T-helper 2 cell treated with Interferon-gamma antibody and Interleukin-4, amounts not matched to agents 100 ng/mL and 5 ng/mL, for 36 hours (primary cell): ENCODE measurements at regions not wholly inside any gene's neighbourhood (a gene's known extent, or its start where the extent isn't known, plus 50 kb on each side); places are given as distances from the start of the nearest gene placed in this dataset.
"Not testable (repeated sequence)": the region's sequence is repeated elsewhere in the genome, so short reads cannot be mapped to it uniquely, and the experiment has no call there.

ENCODE experiments used
- intact Hi-C: fragments of 100-400 bp; cut with micrococcal nuclease; formaldehyde crosslinking; loops from one replicate; pipeline ENCODE4 v1.15.1; 2023

DNA sequence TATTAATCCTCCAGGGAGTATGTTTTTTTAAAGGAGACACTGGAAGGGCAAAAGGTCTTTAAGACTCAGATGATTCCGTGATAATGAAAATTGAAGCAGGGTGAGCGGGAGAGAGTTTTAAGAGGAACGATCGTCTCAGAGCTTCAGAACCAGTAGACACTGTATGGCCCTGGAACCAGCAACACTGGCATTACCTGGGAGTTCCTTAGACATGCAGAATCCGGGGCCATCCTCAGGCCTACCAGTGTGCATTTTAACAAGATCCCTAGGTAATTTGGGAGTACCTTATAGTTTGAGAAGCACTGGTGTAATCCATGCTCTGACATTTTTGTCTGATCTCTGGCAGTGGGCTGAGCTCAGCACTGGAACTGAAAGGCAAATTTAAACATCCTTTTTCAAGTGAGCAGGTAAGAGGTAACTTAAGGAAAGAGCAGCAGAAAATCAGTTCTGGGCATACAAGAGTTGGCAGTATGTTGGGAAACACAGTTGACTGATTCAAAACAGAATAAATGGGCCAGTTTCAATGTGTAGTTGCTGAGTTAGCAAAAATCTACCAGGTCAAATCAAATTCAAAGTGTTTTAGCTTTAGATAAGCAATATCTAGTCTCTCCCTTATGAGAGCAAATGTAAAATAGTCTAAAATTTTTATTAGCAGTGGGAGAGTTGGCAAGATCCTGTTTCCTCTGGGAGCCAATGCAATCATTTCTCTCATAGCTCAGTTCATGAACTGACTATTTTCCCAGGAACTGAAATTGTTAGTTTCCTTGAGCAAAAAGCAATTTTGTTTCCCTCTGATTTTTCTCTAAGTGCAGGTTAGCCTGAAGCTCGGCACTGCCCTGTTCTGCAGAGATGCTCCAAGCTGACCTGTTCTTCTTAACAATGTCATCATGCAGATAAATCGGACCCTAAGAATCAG, 97.2 kb upstream of the ELMO1 start:
- intact Hi-C loops: no loop called here

DNA sequence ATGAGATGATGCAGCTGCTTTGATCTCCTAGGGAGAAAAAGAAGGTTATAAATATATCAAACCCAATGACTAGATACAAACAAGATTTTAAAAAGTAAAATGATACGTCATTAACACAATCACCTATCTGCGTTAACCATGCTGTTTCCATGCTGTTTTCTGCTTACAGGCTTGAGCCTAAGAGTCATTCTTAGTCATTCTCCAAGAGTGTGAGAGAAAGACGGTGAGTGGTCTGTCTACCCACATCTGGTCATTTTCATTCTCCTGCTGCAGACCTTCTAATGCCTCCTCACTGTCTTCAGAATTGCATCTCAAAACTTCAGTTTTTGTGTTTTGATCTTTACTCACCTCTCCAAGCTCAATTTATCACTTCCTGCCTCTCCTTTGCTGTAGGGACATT, 98.0 kb upstream of the ELMO1 start:
- intact Hi-C loops: no loop called here

DNA sequence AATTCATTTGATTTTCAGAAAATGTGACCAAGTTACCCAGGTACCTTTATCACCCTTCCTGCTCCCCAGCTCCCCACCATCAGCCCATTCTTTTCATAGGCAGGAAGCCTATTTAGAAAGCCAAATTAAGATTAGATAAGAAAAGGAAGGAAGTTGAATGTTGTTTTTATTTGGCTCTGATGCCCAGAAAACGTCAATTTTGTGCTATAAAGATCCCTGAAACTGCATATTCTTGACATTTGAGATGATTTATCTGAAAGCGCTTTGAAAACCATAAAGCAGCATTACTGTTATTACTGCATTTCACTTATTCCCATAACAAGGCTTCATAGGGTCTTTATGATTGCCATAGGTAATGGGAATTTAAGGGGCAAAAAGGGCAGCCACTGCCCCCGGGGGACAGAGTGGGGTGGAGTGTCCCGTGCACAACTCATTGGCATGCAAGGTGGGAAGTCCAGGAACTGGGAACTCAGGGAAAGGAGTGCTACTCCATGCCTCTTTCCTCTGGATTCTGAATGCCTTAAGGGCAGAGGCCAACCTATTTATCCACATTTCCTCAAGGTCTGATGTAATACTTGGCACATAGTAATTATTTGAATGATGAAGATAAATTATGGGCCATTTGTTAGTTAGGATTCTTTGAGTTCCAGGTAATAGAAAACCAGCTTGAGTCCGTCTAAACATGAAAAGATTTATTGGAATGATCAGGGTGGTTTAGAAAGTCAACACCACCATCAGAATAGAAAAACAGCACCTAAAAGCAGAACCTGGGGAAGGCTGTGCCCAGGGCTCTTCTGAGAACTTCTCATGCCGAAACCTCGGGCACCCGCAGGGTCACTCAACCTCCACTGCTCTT, 100.6 kb upstream of the ELMO1 start:
- intact Hi-C loops: no loop called here

DNA sequence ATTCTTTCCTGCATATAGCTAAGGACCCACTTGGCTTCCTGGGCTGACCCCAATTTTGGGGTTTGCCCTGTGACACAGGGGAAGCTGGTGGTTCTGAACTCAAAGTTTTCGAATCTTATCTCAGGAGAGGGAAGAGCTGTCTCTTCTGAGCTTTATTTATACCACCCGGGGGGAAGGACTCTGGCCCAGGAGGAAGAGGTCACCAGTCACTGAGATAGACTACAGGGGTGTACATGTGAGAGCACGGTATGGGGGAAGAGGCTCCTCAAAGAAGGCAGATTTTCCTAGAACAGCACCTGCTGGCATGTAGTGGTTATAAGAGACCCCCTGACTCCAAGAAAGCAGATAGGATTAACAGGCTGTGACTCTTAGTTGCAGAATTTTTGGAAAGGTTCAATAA, 101.8 kb upstream of the ELMO1 start:
- intact Hi-C loops: no loop called here

DNA sequence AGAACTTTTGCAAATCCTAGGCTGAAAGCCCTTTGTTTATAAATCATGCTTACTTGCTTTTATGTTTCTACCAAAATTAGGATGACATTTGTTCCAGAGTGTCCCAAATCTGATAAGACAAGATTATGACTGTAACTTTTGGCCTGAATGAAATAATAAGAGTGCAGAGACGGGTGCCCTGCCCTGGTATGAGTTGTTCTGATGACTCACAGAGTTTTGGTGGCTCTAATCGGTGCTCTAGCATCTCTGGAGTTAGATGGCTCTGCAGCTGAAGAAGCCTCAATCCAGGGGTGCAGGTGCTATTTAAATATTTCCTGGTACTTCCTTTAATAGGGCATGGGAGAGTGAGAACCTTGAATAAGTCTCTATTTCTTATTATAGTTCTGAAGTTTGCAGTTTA, 102.2 kb upstream of the ELMO1 start:
- intact Hi-C loops: no loop called here

DNA sequence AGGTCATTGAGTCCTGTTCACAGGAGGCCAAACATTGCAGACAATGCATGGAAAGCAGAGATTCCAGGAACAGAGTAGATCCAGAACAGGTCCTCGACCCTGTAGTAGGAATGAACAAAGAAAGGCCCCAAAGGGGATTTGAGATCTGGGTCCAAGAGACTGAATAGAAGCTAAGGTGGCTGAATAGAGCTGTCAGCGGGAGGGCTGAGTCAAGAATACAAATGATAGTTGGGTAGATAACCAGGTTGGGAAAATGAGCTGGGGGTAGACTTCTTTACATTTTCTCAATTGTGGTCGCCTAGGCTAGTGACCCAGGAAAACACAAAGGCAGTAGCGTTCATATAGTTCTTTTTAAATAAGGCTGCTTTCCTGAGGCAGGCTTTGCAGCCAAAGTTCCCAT, 103.4 kb upstream of the ELMO1 start:
- intact Hi-C loops: no loop called here

DNA sequence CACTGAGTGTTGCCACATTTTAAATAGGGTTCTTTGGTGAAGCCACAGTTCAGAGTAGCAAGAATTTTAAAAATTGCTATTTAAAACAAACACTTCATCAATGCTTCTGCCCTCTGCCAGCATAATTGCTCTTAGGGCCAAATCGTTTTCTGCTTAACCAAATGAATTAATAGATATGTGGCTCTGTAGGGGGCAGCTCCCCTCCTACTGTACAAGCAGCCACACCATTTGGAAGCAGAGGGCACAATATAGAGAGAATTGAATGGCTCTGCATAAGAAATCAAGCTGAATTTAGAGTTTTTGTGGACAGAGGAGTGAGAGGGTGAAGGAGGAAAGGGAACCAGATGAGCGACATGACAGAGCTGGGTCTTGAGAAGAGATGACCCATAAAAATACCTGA, 103.8 kb upstream of the ELMO1 start:
- intact Hi-C loops: not testable (repeated sequence)

DNA sequence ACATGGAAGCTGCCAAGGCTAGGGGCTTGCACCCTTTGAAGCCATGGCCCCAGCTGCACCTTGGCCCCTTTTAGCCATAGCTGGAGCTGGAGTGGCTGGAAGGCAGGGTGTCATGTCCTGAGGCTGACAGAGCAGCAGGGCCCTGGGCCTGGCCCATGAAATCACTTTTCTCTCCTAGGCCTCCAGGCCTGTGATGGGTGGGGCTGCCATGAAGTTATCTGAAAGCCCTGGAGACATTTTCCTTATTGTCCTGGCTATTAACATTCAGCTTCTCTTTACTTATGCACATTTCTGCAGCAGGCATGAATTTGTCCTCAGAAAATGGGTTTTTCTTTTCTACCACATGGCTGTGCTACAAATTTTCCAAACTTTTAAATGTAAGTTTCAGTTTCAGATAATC, 106.9 kb upstream of the ELMO1 start:
- intact Hi-C loops: no loop called here

DNA sequence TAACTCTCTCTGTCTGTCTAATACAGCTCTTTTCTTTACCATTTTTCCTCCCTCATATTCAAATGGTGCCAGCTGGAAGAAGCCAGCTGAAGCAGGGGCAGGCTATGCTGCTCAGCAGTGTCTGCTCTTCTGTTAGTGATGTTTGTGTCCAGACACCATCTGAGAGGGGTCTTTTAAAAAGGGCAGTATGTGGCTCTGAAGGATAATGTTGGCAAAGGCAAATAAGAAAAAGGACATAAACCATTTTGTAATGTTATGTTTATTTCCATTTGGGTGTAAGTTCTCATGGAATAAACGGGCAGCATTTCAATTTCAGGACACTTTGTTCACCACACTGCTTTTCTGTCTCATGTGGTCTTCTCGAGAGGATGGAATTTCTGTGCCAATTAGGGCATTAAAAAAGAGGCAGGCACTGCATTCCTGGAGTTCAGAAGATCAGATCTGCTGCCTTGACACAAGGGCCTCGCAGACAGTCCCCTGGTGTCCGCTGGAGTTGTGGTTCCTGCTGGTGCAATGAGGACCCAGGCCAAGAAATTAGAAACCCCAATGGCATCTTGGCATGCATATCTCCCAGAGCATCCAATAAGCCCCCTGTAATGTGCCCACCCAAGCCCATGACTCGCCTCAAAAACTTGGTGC, 109.0 kb upstream of the ELMO1 start:
- intact Hi-C loops: no loop called here

DNA sequence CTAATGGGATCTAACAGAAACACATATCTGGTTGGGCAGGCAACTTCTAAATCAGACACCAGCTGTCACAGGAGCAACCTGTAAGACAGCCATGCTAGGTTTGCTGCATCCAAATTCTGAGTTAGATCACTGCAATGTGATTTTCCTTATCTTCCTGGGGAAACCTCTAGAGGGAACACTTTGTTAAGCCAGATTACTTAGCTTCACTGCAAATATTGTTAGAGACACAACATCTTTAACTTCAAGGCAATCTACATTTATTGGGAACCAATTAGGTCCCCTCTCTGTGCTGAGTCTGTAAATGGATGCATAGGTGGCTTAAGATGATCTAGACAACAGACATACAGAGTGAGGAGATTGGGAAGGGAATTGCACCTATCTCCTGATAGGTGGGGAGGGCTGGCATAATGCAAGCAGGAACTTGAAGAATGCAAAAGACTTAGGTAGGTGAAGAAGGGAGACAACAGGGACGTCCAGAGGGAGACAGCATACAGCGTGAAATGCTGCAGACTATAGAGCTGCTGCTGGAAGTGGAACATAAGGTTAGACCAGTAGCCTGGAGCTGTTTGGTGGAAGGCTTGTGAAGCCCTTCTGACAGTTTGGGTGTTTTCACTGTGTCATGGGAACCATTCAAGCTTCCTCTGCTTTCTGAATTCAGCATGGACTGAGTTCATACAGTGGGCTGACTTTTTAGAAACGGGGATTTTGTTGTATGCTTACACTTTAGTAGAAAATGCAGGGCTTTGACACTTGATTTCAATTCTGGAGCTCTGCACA, 109.8 kb upstream of the ELMO1 start:
- intact Hi-C loops: no loop called here

DNA sequence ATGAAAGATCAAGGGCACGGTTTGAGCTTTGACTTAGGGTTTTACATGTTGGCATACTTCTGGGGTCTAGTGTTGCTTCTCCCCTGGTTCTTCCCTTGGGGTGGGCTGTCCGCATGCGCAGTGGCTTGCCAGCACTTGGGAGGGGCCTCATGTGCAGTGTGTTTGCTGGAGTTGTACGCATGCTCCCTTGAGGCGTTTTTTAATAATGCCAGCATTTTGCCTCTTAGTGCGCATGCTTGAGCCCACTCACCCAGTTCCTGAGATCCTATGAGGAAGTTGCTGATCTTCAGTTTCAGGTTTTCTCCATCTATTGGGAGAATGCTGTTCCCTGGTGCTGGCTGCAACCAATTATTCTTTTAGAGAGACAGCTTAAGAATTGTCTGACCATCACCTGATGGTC, 113.4 kb upstream of the GPR141 start:
- intact Hi-C loops: no loop called here

DNA sequence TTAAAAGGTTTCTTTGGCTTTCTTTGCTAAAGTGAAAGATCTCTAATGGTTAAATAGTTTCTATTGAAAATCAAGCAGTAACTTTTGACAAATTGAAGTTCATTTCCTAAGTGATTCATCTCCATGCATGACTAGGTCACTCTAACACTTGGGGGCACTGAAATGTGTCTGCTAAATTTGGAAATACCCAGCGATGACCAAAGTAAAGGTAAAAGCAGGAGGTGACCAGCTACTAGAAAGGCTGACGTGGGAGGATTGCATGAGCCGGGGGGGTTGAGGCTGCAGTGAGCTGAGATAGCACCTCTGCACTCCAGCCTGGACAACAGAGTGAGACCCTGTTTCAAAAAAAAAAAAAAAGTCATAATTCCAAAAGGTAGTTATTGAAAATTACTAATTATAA, 111.8 kb upstream of the GPR141 start:
- intact Hi-C loops: no loop called here

DNA sequence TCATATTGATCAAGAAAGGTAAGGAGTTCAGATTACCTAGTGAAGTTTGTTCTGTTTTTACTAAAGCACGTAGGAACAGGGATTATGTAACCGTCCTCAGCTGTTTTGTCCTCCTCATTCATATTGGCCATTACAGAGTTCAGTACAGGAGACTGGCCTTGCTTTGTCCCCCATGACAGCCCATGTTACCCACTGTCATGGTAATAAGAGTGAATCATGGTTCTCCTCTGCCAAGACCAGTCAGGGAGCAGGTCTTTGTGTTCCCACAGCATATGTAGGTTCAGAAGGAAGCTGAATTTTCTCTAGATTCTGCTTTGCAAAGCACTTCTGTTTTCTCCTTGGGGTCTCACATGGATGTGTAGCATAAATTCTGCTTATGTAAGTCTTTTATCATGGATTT, 106.2 kb upstream of the GPR141 start:
- intact Hi-C loops: no loop called here

DNA sequence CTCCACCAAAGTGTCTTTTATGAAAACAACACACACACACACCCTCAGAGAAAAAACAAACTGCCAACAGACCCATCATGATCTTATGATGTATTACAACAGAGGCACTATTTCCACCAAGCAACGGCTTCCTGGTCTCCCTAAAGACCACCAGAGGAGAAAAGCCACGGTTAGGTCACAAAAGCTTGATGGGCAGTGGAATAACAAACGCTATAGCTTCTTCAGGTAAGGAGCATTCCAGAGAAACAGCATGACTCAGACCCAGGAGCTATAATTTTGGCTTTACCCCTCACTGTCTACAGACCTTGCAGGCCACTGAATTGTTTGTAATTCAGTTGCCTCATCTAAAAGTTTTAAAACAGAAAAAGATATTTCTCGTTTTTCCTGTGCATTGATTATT, 105.7 kb upstream of the GPR141 start:
- intact Hi-C loops: no loop called here

DNA sequence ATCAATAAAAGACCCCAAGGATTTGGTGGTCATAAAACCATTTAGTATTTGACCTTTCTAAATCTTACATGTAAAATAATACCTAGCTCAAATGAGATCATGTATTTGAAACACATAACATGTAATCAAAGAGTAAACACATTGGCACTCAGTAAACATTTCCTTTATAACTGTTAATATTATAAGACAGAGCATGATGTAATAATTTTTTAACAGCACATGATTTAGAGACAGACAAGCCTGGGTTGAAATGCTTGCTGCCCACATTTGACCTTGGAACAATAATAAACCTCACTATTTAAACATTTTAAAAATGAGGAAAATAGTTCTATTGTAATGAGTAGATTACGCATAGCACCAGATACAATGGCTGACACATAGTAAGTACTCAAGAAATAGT, 105.2 kb upstream of the GPR141 start:
- intact Hi-C loops: no loop called here

DNA sequence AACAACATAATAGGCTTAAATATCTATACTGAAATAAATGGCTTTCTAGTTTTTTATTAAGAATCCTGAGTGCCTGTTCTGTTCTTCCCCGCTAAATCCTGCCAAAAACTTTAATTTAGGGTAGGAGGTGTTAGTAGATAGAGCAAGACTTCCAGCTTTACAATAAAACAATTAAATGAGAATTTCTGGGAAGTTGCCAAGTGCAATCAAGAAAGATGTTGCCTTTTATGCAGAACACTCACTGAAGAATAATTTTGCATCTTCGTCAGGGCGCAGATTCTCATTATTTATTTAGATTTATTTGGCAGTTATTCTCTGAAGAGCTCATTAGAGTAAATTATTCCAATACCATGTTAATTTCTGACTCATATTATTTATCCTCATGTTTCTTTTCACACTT, 103.2 kb upstream of the GPR141 start:
- intact Hi-C loops: no loop called here

DNA sequence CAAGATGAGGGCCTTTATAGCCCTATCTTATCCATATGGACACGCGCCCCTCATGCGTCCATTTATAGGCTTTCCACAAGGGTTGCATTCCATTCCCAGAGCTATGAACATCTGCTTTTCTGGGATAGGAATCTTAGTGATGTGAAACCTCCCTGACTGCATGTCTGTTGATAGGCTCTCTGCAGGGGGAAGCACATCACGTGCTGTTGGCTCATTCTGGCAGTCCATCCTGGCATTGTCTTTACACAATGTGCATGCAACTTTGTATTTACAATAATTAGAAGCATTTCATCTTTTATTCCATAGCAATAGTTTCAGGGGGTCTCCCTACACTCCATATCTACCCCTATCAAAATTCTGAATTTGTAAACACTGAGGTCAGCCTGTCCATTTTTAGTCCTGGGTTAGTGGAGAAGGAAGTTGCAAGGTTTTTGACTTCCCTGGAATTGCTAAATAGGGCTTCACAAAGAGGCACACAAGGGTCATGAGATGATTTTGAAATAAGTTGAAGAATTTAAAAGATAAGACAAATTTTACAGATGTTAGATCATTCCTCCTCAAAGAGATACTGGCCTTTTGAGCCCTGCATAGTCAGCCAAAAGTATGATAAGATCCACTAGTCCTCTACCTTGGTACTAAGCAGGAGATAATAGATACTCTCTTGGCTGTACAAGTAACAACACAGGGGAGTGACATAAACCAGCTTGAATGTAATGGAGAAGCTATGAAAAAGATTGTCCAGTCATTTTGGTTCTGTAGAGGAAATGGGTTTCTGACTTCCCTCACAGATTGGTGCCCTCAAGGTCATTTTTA, 98.7 kb upstream of the GPR141 start:
- intact Hi-C loops: not testable (repeated sequence)

DNA sequence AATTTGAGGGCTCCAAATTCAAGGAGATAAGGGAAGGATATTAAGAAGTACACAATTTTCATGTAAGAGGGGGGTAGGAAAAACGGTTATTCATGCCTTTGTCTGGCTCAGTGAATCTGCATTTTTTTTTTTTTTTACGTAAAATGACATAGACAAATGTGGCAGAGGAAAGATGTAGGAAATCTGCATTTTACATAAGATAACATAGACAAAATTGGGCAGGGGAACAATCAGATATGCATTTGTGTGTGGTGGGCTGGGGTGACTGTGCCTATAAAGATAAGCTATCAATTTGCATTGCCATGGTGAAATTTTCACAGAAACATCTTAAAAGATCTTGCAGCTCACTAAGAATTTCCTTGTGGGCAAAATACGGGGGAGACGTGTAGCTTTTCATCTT, 92.7 kb upstream of the GPR141 start:
- intact Hi-C loops: no loop called here

DNA sequence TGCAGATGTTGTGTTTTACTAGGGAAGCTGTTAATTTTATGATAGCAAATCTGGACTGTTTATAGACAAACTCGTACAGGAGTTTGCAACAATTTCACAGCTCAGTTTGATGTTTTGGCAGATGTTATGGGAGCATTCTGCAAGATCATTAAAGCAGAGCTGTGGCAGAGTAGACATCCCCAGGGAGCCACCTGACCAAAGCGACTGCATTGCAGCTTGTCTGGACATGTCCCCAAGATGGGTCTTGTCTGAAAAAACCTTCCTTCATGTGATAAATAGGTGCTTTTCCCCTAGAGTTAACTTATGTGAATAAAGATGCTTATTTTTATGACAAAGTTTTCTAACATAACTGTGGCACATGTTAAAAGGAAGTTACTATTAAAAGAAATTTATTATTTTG, 91.2 kb upstream of the GPR141 start:
- intact Hi-C loops: no loop called here

DNA sequence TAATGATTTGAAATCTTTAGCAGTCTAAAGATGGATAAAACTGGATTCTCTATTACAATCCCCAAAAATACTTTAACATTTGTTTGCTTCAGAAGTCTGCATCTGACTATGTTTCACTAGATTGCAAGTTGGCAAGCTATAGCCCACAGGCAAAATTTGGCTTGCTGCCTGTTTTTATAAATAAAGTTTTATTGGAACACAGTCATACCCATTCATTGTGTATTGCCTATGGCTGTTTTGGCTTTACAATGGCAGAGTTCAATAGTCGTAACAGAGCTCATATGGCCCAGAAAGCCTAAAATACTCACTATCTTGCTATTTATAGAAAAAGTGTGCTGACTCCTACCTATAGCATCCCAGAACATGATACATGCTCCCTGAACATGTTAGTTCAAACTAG, 89.0 kb upstream of the GPR141 start:
- intact Hi-C loops: no loop called here

DNA sequence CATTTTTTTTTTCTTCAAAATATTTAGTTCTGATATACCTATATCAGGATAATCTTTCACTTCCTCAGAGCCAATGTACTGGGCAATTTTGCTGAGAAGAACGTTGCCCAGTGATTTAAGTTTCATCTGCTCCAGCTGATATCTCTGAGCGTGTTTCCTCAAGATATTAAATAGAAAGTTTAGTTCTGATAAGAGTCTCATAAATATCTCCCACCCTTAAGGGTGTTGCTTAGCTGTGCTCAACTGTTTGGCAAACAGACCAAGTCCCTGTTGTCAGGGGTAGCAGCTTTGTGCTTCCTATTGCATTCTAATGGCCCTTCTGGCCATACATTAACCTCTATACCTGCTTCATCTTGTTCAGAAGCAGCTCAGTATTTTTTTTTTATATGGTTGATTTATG, 84.7 kb upstream of the GPR141 start:
- intact Hi-C loops: no loop called here
